HEK293 (cell line): ENCODE measurements at regions not wholly inside any gene's neighbourhood (a gene's known extent, or its start where the extent isn't known, plus 50 kb on each side); places are given as distances from the start of the nearest gene placed in this dataset.

ENCODE experiments used
- CTCF ChIA-PET: fragments of 350-600 bp; formaldehyde crosslinking; extraction: SDS; loops from one replicate; lab custom pipeline; 2021; ENCODE audit warnings: antibody characterized with exemption; lab: Yijun Ruan, JAX
- POLR2A ChIA-PET: fragments of 300-600 bp; formaldehyde crosslinking; extraction: SDS; loops from one replicate; lab custom pipeline; 2020; ENCODE audit warnings: antibody characterized with exemption, inconsistent platforms; lab: Yijun Ruan, JAX
- H3K27ac ChIP-seq: fragments of 200-500 bp; sonication (Bioruptor generic); 2 replicates; pipeline ENCODE4 v1.5.1; 2014; ENCODE audit warnings: low read depth, low read length, control low read depth, inconsistent platforms; ENCODE audit errors: extremely low read depth
- H3K36me3 ChIP-seq, 2 experiments: fragments of 200-500 bp in 1 of 2; sonication (Bioruptor generic) in 1 of 2; 1 replicate in 1 of 2; 2 replicates in 1 of 2; pipeline ENCODE4 v1.5.1; 2014 to 2017; ENCODE audit warnings: inconsistent platforms in 2 of 2, low read length in 2 of 2; ENCODE audit not compliant: control insufficient read depth in 2 of 2, insufficient read depth in 1 of 2
- H3K4me1 ChIP-seq: fragments of 200-500 bp; sonication (Bioruptor generic); 2 replicates; pipeline ENCODE4 v1.5.1; 2014; ENCODE audit warnings: mild to moderate bottlenecking, low read length, inconsistent platforms; ENCODE audit not compliant: control insufficient read depth, insufficient read depth
- H3K4me3 ChIP-seq: 2 replicates; pipeline ENCODE4 v1.5.1; 2011; ENCODE audit warnings: low read depth, mild to moderate bottlenecking, control low read depth, low read length, moderate library complexity
- H3K9me3 ChIP-seq: fragments of 200-500 bp; sonication (Bioruptor generic); 2 replicates; pipeline ENCODE4 v1.5.1; 2014; ENCODE audit warnings: low read depth, low read length, inconsistent platforms; ENCODE audit not compliant: control insufficient read depth, insufficient read depth
- INSM2 ChIP-seq: fragments of 450-650 bp; formaldehyde crosslinking; IDR thresholded peaks from 2 replicates; pipeline ENCODE4 v1.5.1; 2016; ENCODE audit warnings: missing biosample characterization, missing genetic modification characterization
- KLF17 ChIP-seq: fragments of 450-650 bp; formaldehyde crosslinking; IDR thresholded peaks from 2 replicates; pipeline ENCODE4 v1.5.1; 2016; ENCODE audit warnings: missing biosample characterization, missing genetic modification characterization
- MZF1 ChIP-seq: fragments of 450-650 bp; formaldehyde crosslinking; IDR thresholded peaks from 2 replicates; pipeline ENCODE4 v1.5.1; 2017; ENCODE audit warnings: missing biosample characterization, missing genetic modification characterization, borderline replicate concordance
- PRDM1 ChIP-seq: fragments of 450-650 bp; formaldehyde crosslinking; IDR thresholded peaks from 2 replicates; pipeline ENCODE4; 2016; ENCODE audit warnings: missing biosample characterization, missing genetic modification characterization
- PRDM4 ChIP-seq: fragments of 450-650 bp; formaldehyde crosslinking; IDR thresholded peaks from 2 replicates; pipeline ENCODE4 v1.5.1; 2017; ENCODE audit warnings: missing biosample characterization, missing genetic modification characterization
- SP2 ChIP-seq: fragments of 450-650 bp; formaldehyde crosslinking; IDR thresholded peaks from 2 replicates; pipeline ENCODE4 v1.5.1; 2016; ENCODE audit warnings: missing biosample characterization, missing genetic modification characterization
- YY2 ChIP-seq: fragments of 450-650 bp; formaldehyde crosslinking; IDR thresholded peaks from 2 replicates; pipeline ENCODE4 v1.5.1; 2016; ENCODE audit warnings: missing biosample characterization, missing genetic modification characterization
- ZNF133 ChIP-seq: fragments of 450-650 bp; formaldehyde crosslinking; IDR thresholded peaks from 2 replicates; pipeline ENCODE4 v1.5.1; 2016; ENCODE audit warnings: missing biosample characterization, missing genetic modification characterization
- ZNF138 ChIP-seq: fragments of 450-650 bp; formaldehyde crosslinking; IDR thresholded peaks from 2 replicates; pipeline ENCODE4 v1.5.1; 2016; ENCODE audit warnings: missing biosample characterization, missing genetic modification characterization, borderline replicate concordance
- ZNF174 ChIP-seq: fragments of 450-650 bp; formaldehyde crosslinking; IDR thresholded peaks from 2 replicates; pipeline ENCODE4 v1.5.0; 2017; ENCODE audit warnings: missing biosample characterization, mild to moderate bottlenecking, missing genetic modification characterization
- ZNF202 ChIP-seq: fragments of 450-650 bp; formaldehyde crosslinking; IDR thresholded peaks from 2 replicates; pipeline ENCODE4 v1.5.1; 2016; ENCODE audit warnings: missing biosample characterization, missing genetic modification characterization, borderline replicate concordance
- ZNF211 ChIP-seq: fragments of 450-650 bp; formaldehyde crosslinking; IDR thresholded peaks from 2 replicates; pipeline ENCODE4 v1.5.1; 2016; ENCODE audit warnings: low read depth, missing biosample characterization, missing genetic modification characterization
- ZNF335 ChIP-seq: fragments of 450-650 bp; formaldehyde crosslinking; conservative IDR thresholded peaks from 2 replicates; pipeline ENCODE4 v1.5.1; 2016; ENCODE audit warnings: missing biosample characterization, missing genetic modification characterization
- ZNF394 ChIP-seq: fragments of 450-650 bp; formaldehyde crosslinking; IDR thresholded peaks from 2 replicates; pipeline ENCODE4 v1.5.1; 2016; ENCODE audit warnings: missing biosample characterization, missing genetic modification characterization, mild to moderate bottlenecking, moderate library complexity, borderline replicate concordance
- ZNF549 ChIP-seq: fragments of 450-650 bp; IDR thresholded peaks from 2 replicates; pipeline ENCODE4 v1.5.1; 2018; ENCODE audit warnings: missing biosample characterization, missing genetic modification characterization, mild to moderate bottlenecking, inconsistent platforms, moderate library complexity
- ZNF558 ChIP-seq: fragments of 450-650 bp; formaldehyde crosslinking; IDR thresholded peaks from 2 replicates; pipeline ENCODE4 v1.5.1; 2016; ENCODE audit warnings: missing biosample characterization, missing genetic modification characterization
- ZNF610 ChIP-seq: fragments of 450-650 bp; formaldehyde crosslinking; IDR thresholded peaks from 2 replicates; pipeline ENCODE4 v1.5.1; 2016; ENCODE audit warnings: missing biosample characterization, missing genetic modification characterization, borderline replicate concordance
- ZNF624 ChIP-seq: fragments of 450-650 bp; formaldehyde crosslinking; IDR thresholded peaks from 2 replicates; pipeline ENCODE4 v1.5.1; 2017; ENCODE audit warnings: missing biosample characterization, missing genetic modification characterization
- ZNF645 ChIP-seq: fragments of 450-650 bp; formaldehyde crosslinking; IDR thresholded peaks from 2 replicates; pipeline ENCODE4; 2016; ENCODE audit warnings: missing biosample characterization, missing genetic modification characterization
- ZNF692 ChIP-seq: fragments of 450-650 bp; formaldehyde crosslinking; IDR thresholded peaks from 2 replicates; pipeline ENCODE4 v1.5.1; 2016; ENCODE audit warnings: missing biosample characterization, missing genetic modification characterization
- ZNF792 ChIP-seq: fragments of 450-650 bp; formaldehyde crosslinking; IDR thresholded peaks from 2 replicates; pipeline ENCODE4 v1.5.1; 2016; ENCODE audit warnings: missing biosample characterization, missing genetic modification characterization
- TF ChIP-seq, protein P1 (sequence below): fragments of 450-650 bp; formaldehyde crosslinking; IDR thresholded peaks from 2 replicates; pipeline ENCODE4 v1.5.1; 2016; ENCODE audit warnings: missing biosample characterization, missing genetic modification characterization, borderline replicate concordance
- TF ChIP-seq, protein P2 (sequence below): fragments of 450-650 bp; formaldehyde crosslinking; IDR thresholded peaks from 2 replicates; pipeline ENCODE4 v1.5.1; 2016; ENCODE audit warnings: missing biosample characterization, missing genetic modification characterization

GRCh38 chr3:74531491-74531890, 83.0 kb downstream of the CNTN3 start:
- no peaks in the 10 kb centered on the region for H3K4me1 ChIP-seq
- H3K9me3 ChIP-seq = no peaks in the 10 kb centered on the region
- ChIA-PET CTCF (no interaction called here), POLR2A (no interaction called here)
- H3K27ac ChIP-seq = no peak overlapping the region
- no peak overlapping the region for H3K4me3 ChIP-seq
- TF ChIP-seq, protein P1, sequence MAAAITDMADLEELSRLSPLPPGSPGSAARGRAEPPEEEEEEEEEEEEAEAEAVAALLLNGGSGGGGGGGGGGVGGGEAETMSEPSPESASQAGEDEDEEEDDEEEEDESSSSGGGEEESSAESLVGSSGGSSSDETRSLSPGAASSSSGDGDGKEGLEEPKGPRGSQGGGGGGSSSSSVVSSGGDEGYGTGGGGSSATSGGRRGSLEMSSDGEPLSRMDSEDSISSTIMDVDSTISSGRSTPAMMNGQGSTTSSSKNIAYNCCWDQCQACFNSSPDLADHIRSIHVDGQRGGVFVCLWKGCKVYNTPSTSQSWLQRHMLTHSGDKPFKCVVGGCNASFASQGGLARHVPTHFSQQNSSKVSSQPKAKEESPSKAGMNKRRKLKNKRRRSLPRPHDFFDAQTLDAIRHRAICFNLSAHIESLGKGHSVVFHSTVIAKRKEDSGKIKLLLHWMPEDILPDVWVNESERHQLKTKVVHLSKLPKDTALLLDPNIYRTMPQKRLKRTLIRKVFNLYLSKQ (tag by site-specific recombination) = no peak
- no peak for TF ChIP-seq ZNF133 (tag by site-specific recombination)
- no peak for TF ChIP-seq KLF17 (tag by site-specific recombination)
- no peak for TF ChIP-seq PRDM1 (tag by site-specific recombination)
- TF ChIP-seq ZNF610 (tag by site-specific recombination) = no peak
- TF ChIP-seq, all 188 proteins: peak for 0
- no peaks in the 10 kb centered on the region for H3K36me3 ChIP-seq

GRCh38 chr3:74529145-74529544, 85.3 kb downstream of the CNTN3 start:
- Histone ChIP-seq H3K36me3 (no peaks in the 10 kb centered on the region), H3K27ac (no peak overlapping the region), H3K4me3 (no peak overlapping the region), H3K9me3 (no peaks in the 10 kb centered on the region), H3K4me1 (no peaks in the 10 kb centered on the region)
- TF ChIP-seq ZNF792 (tag by site-specific recombination) (no peak), ZNF394 (no peak), ZNF174 (tag by site-specific recombination) (no peak), INSM2 (tag by site-specific recombination) (no peak), ZNF549 (no peak), ZNF335 (no peak), ZNF558 (tag by site-specific recombination) (no peak), SP2 (no peak), ZNF692 (tag by site-specific recombination) (no peak), YY2 (no peak)
- POLR2A ChIA-PET = no interaction called here
- CTCF ChIA-PET = no interaction called here

DNA sequence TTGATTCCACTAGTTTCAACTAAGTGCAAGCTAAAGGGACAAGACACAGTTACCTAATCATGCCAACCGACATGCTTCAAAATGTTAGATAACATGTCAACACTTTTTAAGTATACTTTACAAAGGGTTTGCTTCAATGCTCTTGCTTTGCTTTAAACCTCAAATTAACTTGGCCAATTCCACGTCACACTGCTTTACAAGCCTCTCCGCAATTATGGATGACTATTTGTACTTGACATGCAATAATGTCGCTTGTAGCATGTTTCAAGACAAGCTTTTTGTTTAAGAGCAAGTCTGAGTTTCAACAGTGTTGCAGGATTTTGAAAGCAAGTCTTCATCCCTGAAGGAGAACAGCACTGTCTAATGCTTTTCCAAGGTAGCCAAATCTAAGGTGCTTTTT, 86.9 kb downstream of the CNTN3 start:
- Histone ChIP-seq H3K4me3 (no peak overlapping the region), H3K27ac (no peak overlapping the region), H3K4me1 (no peaks in the 10 kb centered on the region), H3K9me3 (no peaks in the 10 kb centered on the region), H3K36me3 (no peaks in the 10 kb centered on the region)
- ChIA-PET CTCF (interaction anchor here (0.6 kb wide), 1 partner anchor 12 kb away, joined by 3 read pairs; no protein-coding TSS in a partner anchor), POLR2A (no interaction called here)
- TF ChIP-seq MZF1 (no peak), ZNF202 (no peak), ZNF624 (tag by site-specific recombination) (no peak), ZNF645 (tag by site-specific recombination) (no peak), ZNF211 (tag by site-specific recombination) (no peak), PRDM4 (tag by site-specific recombination) (no peak), ZNF138 (tag by site-specific recombination) (no peak)
- TF ChIP-seq, protein P2, sequence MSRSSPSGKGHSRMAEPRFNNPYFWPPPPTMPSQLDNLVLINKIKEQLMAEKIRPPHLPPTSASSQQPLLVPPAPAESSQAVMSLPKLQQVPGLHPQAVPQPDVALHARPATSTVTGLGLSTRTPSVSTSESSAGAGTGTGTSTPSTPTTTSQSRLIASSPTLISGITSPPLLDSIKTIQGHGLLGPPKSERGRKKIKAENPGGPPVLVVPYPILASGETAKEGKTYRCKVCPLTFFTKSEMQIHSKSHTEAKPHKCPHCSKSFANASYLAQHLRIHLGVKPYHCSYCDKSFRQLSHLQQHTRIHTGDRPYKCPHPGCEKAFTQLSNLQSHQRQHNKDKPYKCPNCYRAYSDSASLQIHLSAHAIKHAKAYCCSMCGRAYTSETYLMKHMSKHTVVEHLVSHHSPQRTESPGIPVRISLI (tag by site-specific recombination) = no peak
